GM12864 (cell line): ENCODE measurements at regions not wholly inside any gene's neighbourhood (a gene's known extent, or its start where the extent isn't known, plus 50 kb on each side); places are given as distances from the start of the nearest gene placed in this dataset.

Experiments used
- DNase-seq: peaks from one replicate; pipeline ENCODE4 v3.0.0-alpha.2; 2011; ENCODE audit warnings: low read depth
- H3K4me3 ChIP-seq: 2 replicates; pipeline ENCODE4 v1.5.1; 2011; ENCODE audit warnings: mild to moderate bottlenecking, low read depth, low read length, control low read depth
- CTCF ChIP-seq: IDR thresholded peaks from 2 replicates; pipeline ENCODE4 v1.5.1; 2011; ENCODE audit warnings: low read depth, mild to moderate bottlenecking, moderate library complexity, low read length, control low read depth, inconsistent platforms; ENCODE audit errors: missing control alignments

GRCh38 chr9:87378676-87379075, 119.0 kb upstream of the DAPK1 start:
- H3K4me3 ChIP-seq: no peak overlapping the region
- no peak for TF ChIP-seq CTCF
- no peak for DNase-seq

- DNase-seq: no peak
- no peak for TF ChIP-seq CTCF
- H3K4me3 ChIP-seq: no peak overlapping the region
Observed at GRCh38 chr9:87379300-87379699, 118.4 kb upstream of the DAPK1 start.

GRCh38 chr9:87381050-87381711, 116.5 kb upstream of the DAPK1 start:
- H3K4me3 ChIP-seq: no peak overlapping the region
- TF ChIP-seq CTCF: no peak
- no peak for DNase-seq

- DNase-seq: no peak
- H3K4me3 ChIP-seq: no peak overlapping the region
- no peak for TF ChIP-seq CTCF
Observed at GRCh38 chr9:87381746-87382145, 115.9 kb upstream of the DAPK1 start.

- TF ChIP-seq CTCF: no peak
- DNase-seq: no peak
Observed at GRCh38 chr9:87382900-87383299, 114.8 kb upstream of the DAPK1 start.

GRCh38 chr9:87383344-87384150, 114.1 kb upstream of the DAPK1 start:
- DNase-seq: no peak
- H3K4me3 ChIP-seq: no peak overlapping the region
- TF ChIP-seq CTCF: no peak

More at GRCh38 chr9:87382900-87383299, 114.8 kb upstream of the DAPK1 start:
- H3K4me3 ChIP-seq: no peak overlapping the region
